GM12891 (cell line): ENCODE measurements at regions not wholly inside any gene's neighbourhood (a gene's known extent, or its start where the extent isn't known, plus 50 kb on each side); places are given as distances from the start of the nearest gene placed in this dataset.
A peak's percentile ranks its signal among the peaks of the same experiment; 100 is the strongest.

Experiments
- POLR2A ChIP-seq: IDR thresholded peaks from 2 replicates; pipeline ENCODE4 v1.6.1; 2011; ENCODE audit warnings: low read depth, low read length, control low read depth
- POLR2AphosphoS5 ChIP-seq: IDR thresholded peaks from 2 replicates; pipeline ENCODE4 v1.6.1; 2011; ENCODE audit warnings: low read depth, low read length, control low read depth
- POU2F2 ChIP-seq: IDR thresholded peaks from 2 replicates; pipeline ENCODE4 v1.6.1; 2011; ENCODE audit warnings: low read depth, mild to moderate bottlenecking, control low read depth, low read length, moderate library complexity
- SPI1 ChIP-seq: IDR thresholded peaks from 2 replicates; pipeline ENCODE4 v1.6.1; 2011; ENCODE audit warnings: low read depth, low read length, control low read depth
- TAF1 ChIP-seq: IDR thresholded peaks from 2 replicates; pipeline ENCODE4 v1.6.1; 2011; ENCODE audit warnings: low read depth, low read length, control low read depth

DNA sequence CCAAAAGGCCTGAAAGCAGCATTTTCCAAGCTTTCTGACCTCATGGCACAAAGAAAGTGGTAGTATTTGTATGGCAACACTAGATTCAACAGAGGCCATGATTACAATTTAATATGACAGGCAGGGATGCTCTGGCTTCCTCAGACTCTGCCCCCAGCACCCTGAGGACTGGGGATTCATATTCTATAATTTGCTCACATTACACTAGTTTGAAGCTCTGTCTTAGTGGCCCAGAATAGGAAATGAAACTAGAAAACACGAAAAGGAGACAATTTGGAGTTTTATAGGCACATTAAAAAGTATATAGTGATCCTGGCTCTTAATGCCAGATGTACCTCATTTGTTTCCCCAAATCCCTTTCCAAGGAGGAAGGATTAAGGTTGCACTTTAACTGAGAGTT, 173.0 kb upstream of the STK17B start:
- TF ChIP-seq POLR2A (no peak), TAF1 (no peak), POLR2AphosphoS5 (no peak), POU2F2 (no peak), SPI1 (peak; percentile 62)
